H1 (cell line): ENCODE measurements at regions not wholly inside any gene's neighbourhood (a gene's known extent, or its start where the extent isn't known, plus 50 kb on each side); places are given as distances from the start of the nearest gene placed in this dataset.

Source experiments
- CTCF ChIA-PET: fragments of 300-600 bp; sonication (Branson Sonifier 250); formaldehyde crosslinking; loops from one replicate; lab custom pipeline; 2021; ENCODE audit not compliant: partially characterized antibody; lab: Charles Lee
- POLR2A ChIA-PET: fragments of 300-600 bp; sonication (Branson Sonifier 250); formaldehyde crosslinking; loops from one replicate; lab custom pipeline; 2021; ENCODE audit warnings: inconsistent platforms; ENCODE audit not compliant: partially characterized antibody; lab: Charles Lee
- DNase-seq, 2 experiments: peaks; one replicate each; pipeline versions ENCODE4 v3.0.0 to v3.0.0-alpha.2; 2010 to 2022; ENCODE audit warnings: low spot score in 2 of 2, low read depth in 1 of 2, mixed read lengths in 1 of 2
- FAIRE-seq: peaks from 2 replicates; lab custom pipeline; 2011; peaks lifted over from hg19 to GRCh38; lab: Jason Lieb, UNC
- H2AFZ ChIP-seq: 2 replicates; pipeline ENCODE4 v1.8.1; 2012; ENCODE audit warnings: low read length, inconsistent platforms
- H2AK5ac ChIP-seq: 2 replicates; pipeline ENCODE4 v1.6.1; 2013; ENCODE audit warnings: low read depth, low read length
- H2BK120ac ChIP-seq: replicated peaks from 2 replicates; pipeline ENCODE3; 2013; ENCODE audit warnings: low read depth, low read length, inconsistent platforms
- H2BK12ac ChIP-seq: 2 replicates; pipeline ENCODE4 v1.6.1; 2013; ENCODE audit warnings: low read depth, low read length
- H2BK15ac ChIP-seq: 2 replicates; pipeline ENCODE4 v1.6.1; 2013; ENCODE audit warnings: low read length
- H2BK20ac ChIP-seq: 2 replicates; pipeline ENCODE4 v1.6.1; 2013; ENCODE audit warnings: low read length
- H2BK5ac ChIP-seq: 2 replicates; pipeline ENCODE4 v1.6.1; 2013; ENCODE audit warnings: low read depth, low read length
- H3K14ac ChIP-seq: 2 replicates; pipeline ENCODE4 v1.6.1; 2013; ENCODE audit warnings: inconsistent platforms; ENCODE audit not compliant: insufficient read length
- H3K18ac ChIP-seq: 2 replicates; pipeline ENCODE4 v1.6.1; 2013; ENCODE audit warnings: low read length; ENCODE audit errors: extremely low read depth
- H3K23ac ChIP-seq: 2 replicates; pipeline ENCODE4 v1.6.1; 2013; ENCODE audit warnings: inconsistent platforms; ENCODE audit not compliant: insufficient read length
- H3K23me2 ChIP-seq: 2 replicates; pipeline ENCODE4 v1.6.1; 2013; ENCODE audit warnings: low read depth, low read length
- H3K27ac ChIP-seq: 2 replicates; pipeline ENCODE4 v1.6.1; 2011; ENCODE audit warnings: low read depth, low read length, inconsistent platforms
- H3K27me3 ChIP-seq, 4 experiments: replicated peaks in 1 of 4; 1 replicate in 1 of 4; 2 replicates in 3 of 4; pipeline versions ENCODE4 v1.6.1 to v1.8.1; 2011 to 2013; ENCODE audit warnings: low read length in 3 of 4, mild to moderate bottlenecking in 3 of 4, inconsistent platforms in 2 of 4, mixed read lengths in 2 of 4, moderate library complexity in 1 of 4; ENCODE audit not compliant: control insufficient read depth in 3 of 4, insufficient read depth in 3 of 4; ENCODE audit errors: extremely low read depth in 1 of 4
- H3K36me3 ChIP-seq, 4 experiments: 2 replicates each; pipeline versions ENCODE4 v1.6.1 to v1.8.1; 2011 to 2013; ENCODE audit warnings: mild to moderate bottlenecking in 4 of 4, low read length in 3 of 4, moderate library complexity in 2 of 4, control low read depth in 1 of 4, inconsistent platforms in 1 of 4; ENCODE audit not compliant: insufficient read depth in 4 of 4, control insufficient read depth in 2 of 4
- H3K4ac ChIP-seq: replicated peaks from 2 replicates; pipeline ENCODE3; 2013; ENCODE audit warnings: low read length, low read depth, mixed read lengths, inconsistent platforms; ENCODE audit not compliant: insufficient read length
- H3K4me1 ChIP-seq, 4 experiments: replicated peaks in 1 of 4; 1 replicate in 1 of 4; 2 replicates in 3 of 4; pipeline versions ENCODE4 v1.6.1 to v1.8.1; 2011 to 2013; ENCODE audit warnings: low read length in 3 of 4, inconsistent platforms in 2 of 4, mixed read lengths in 1 of 4; ENCODE audit not compliant: insufficient read depth in 4 of 4, control insufficient read depth in 3 of 4
- H3K4me2 ChIP-seq, 2 experiments: 2 replicates each; pipeline versions ENCODE4 v1.6.1 to v1.8.1; 2011 to 2013; ENCODE audit warnings: low read depth in 2 of 2, low read length in 2 of 2, control low read depth in 1 of 2, inconsistent platforms in 1 of 2, mild to moderate bottlenecking in 1 of 2; ENCODE audit not compliant: insufficient read depth in 1 of 2
- H3K4me3 ChIP-seq, 4 experiments: fragments of 200-600, 300-600 bp in 1 of 4; sonication (generic), shearing (Covaris generic), sonication (Bioruptor Twin) in 1 of 4; 2 replicates each; pipeline versions ENCODE4 v1.5.1 to v1.8.1; 2011 to 2016; ENCODE audit warnings: low read length in 4 of 4, low read depth in 3 of 4, control low read depth in 2 of 4, inconsistent platforms in 2 of 4, mild to moderate bottlenecking in 2 of 4, mixed read lengths in 1 of 4, moderate library complexity in 1 of 4; ENCODE audit not compliant: insufficient read depth in 2 of 4; ENCODE audit errors: extremely low read depth in 1 of 4
- H3K56ac ChIP-seq: replicated peaks from 2 replicates; pipeline ENCODE3; 2013; ENCODE audit warnings: low read depth, mild to moderate bottlenecking, mixed read lengths, low read length, inconsistent platforms; ENCODE audit not compliant: insufficient read length
- H3K79me1 ChIP-seq: 2 replicates; pipeline ENCODE4 v1.6.1; 2013; ENCODE audit warnings: low read depth, low read length, control low read depth
- H3K79me2 ChIP-seq, 2 experiments: 2 replicates each; pipeline versions ENCODE4 v1.6.1 to v1.8.1; 2012 to 2013; ENCODE audit warnings: low read length in 2 of 2, mild to moderate bottlenecking in 2 of 2, inconsistent platforms in 1 of 2; ENCODE audit not compliant: insufficient read depth in 2 of 2, control insufficient read depth in 1 of 2
- H3K9ac ChIP-seq, 4 experiments: replicated peaks in 1 of 4; 1 replicate in 1 of 4; 2 replicates in 3 of 4; pipeline versions ENCODE4 v1.6.1 to v1.8.1; 2011 to 2013; ENCODE audit warnings: low read depth in 3 of 4, low read length in 3 of 4, control low read depth in 2 of 4, mild to moderate bottlenecking in 2 of 4, moderate library complexity in 2 of 4, inconsistent platforms in 1 of 4; ENCODE audit errors: extremely low read depth in 1 of 4
- H3K9me3 ChIP-seq, 2 experiments: 2 replicates each; pipeline versions ENCODE4 v1.6.1 to v1.8.1; 2012 to 2013; ENCODE audit warnings: mild to moderate bottlenecking in 2 of 2, moderate library complexity in 2 of 2, control low read depth in 1 of 2, inconsistent platforms in 1 of 2, low read depth in 1 of 2, low read length in 1 of 2, mixed read lengths in 1 of 2; ENCODE audit not compliant: insufficient read depth in 2 of 2
- H4K20me1 ChIP-seq, 2 experiments: replicated peaks in 1 of 2; 2 replicates each; pipeline versions ENCODE3 to v1.8.1; 2011 to 2013; ENCODE audit warnings: inconsistent platforms in 2 of 2, low read length in 2 of 2, mild to moderate bottlenecking in 1 of 2; ENCODE audit not compliant: insufficient read depth in 2 of 2, control insufficient read depth in 1 of 2
- H4K5ac ChIP-seq: 2 replicates; pipeline ENCODE4 v1.6.1; 2013; ENCODE audit warnings: low read length, low read depth, mixed read lengths, inconsistent platforms; ENCODE audit not compliant: insufficient read length
- H4K8ac ChIP-seq: 2 replicates; pipeline ENCODE4 v1.8.0; 2013; ENCODE audit warnings: mild to moderate bottlenecking, moderate library complexity, low read length, inconsistent platforms; ENCODE audit not compliant: insufficient read depth; ENCODE audit errors: extremely low read depth
- H4K91ac ChIP-seq: replicated peaks from 2 replicates; pipeline ENCODE3; 2013; ENCODE audit warnings: low read length, mixed read lengths, inconsistent platforms; ENCODE audit not compliant: insufficient read length
- KDM1A ChIP-seq: fragments of 200-600, 300-600 bp; sonication (generic); IDR thresholded peaks from 2 replicates; pipeline ENCODE4 v1.7.1; 2016; ENCODE audit warnings: mild to moderate bottlenecking, low read length, borderline replicate concordance
- WGBS, 2 experiments: shearing (Covaris generic) in 1 of 2; methylation state at CpG; one replicate each; pipeline versions ENCODE4 v1.1.6 to v1.1.7; 2013 to 2015; ENCODE audit warnings: low lambda C conversion rate in 2 of 2, mixed read lengths in 2 of 2, inconsistent platforms in 1 of 2, low coverage in 1 of 2, missing lambda C conversion rate in 1 of 2; ENCODE audit not compliant: insufficient replicate concordance in 2 of 2, insufficient coverage in 1 of 2, insufficient read length in 1 of 2; ENCODE audit errors: extremely low coverage in 1 of 2, missing lambda C conversion rate in 1 of 2; 5-methylcytosine and 5-hydroxymethylcytosine counted together

DNA sequence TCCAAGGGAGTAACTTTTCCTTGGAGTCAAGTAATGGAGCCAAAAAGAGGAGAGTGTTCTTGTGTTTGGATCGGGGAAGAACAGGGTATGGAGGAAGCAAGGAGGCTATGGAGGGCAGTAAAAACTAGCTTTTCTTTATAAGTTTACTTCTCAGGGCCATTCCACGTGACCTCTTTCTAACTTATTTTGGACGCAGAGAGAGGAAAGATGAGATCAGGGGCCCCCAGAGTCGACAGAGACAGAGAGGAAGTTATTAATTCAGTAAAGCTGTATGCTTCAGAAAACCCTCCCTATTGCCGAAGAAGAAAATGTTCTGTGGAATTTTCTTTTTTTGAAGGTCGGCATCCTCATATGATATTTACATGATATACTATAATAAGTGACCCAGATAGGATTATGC lies 233.8 kb upstream of the MPDZ start:
- H3K23me2 ChIP-seq = no peaks in the 10 kb centered on the region
- H2BK12ac ChIP-seq = no peak overlapping the region
- TF ChIP-seq KDM1A = no peak
- H2BK20ac ChIP-seq = no peak overlapping the region
- no peak overlapping the region for H3K9ac ChIP-seq
- ChIA-PET CTCF (interaction anchor here (1.0 kb wide), 1 partner anchor 55 kb away, joined by 3 read pairs; no protein-coding TSS in a partner anchor), POLR2A (interaction anchor here (0.6 to 1.3 kb wide), 3 partner anchors 10 to 68 kb away, joined by 3 to 4 read pairs (median 3); no protein-coding TSS in a partner anchor)
- H3K4me2 ChIP-seq = 0 out of 4 replicates have a peak overlapping the region, but pooled peaks of 1 of the 2 experiments have one; percentile 11
- no peak overlapping the region for H3K14ac ChIP-seq
- H3K56ac ChIP-seq = no peak overlapping the region
- H3K4ac ChIP-seq = no peak overlapping the region
- no peak overlapping the region for H4K8ac ChIP-seq
- no peak overlapping the region for H3K27ac ChIP-seq
- no peak overlapping the region for H2BK15ac ChIP-seq
- no peak overlapping the region for H3K23ac ChIP-seq
- no peak overlapping the region for H3K4me3 ChIP-seq
- peaks cover 0 to 9% (median 3%) of the 10 kb centered on the region in 4 experiments; a peak in 3 of 7 replicates for H3K4me1 ChIP-seq
- no peaks in the 10 kb centered on the region for H3K79me1 ChIP-seq
- peaks cover 0 to 5% of the 10 kb centered on the region in 2 experiments; a peak in 1 of 4 replicates for H3K9me3 ChIP-seq
- H4K91ac ChIP-seq = no peak overlapping the region
- no peak overlapping the region for H4K5ac ChIP-seq
- H2AK5ac ChIP-seq = no peak overlapping the region
- H3K18ac ChIP-seq = no peak overlapping the region
- no peaks in the 10 kb centered on the region for H3K36me3 ChIP-seq
- 0 out of 2 replicates have a peak overlapping the region, but pooled peaks have one; percentile 89 for H2AFZ ChIP-seq
- no peak for DNase-seq
- FAIRE-seq = no peak
- no peaks in the 10 kb centered on the region for H3K79me2 ChIP-seq
- H4K20me1 ChIP-seq = no peaks in the 10 kb centered on the region
- WGBS, 2 experiments = 72% methylated on average over 6 of the region's 6 CpGs; no CpG with 5 or more reads in 1 of the 2 experiments
- no peak overlapping the region for H2BK120ac ChIP-seq
- H2BK5ac ChIP-seq = no peak overlapping the region
- H3K27me3 ChIP-seq = no peaks in the 10 kb centered on the region
